T-helper 2 cell treated with Interferon-gamma antibody and Interleukin-4, amounts not matched to agents 100 ng/mL and 5 ng/mL, for 36 hours (primary cell): ENCODE measurements at regions not wholly inside any gene's neighbourhood (a gene's known extent, or its start where the extent isn't known, plus 50 kb on each side); places are given as distances from the start of the nearest gene placed in this dataset.
"Not testable (repeated sequence)": the region's sequence is repeated elsewhere in the genome, so short reads cannot be mapped to it uniquely, and the experiment has no call there.

Experiments
- intact Hi-C: fragments of 100-400 bp; cut with micrococcal nuclease; formaldehyde crosslinking; loops from one replicate; pipeline ENCODE4 v1.15.1; 2023

- intact Hi-C loops = no loop called here
Observed at GRCh38 chr1:196091397-196092135, 516.7 kb downstream of the KCNT2 start.

GRCh38 chr1:196090226-196090625 lies 518.0 kb downstream of the KCNT2 start:
- intact Hi-C loops = no loop called here

GRCh38 chr1:196088541-196088940 lies 519.7 kb downstream of the KCNT2 start:
- intact Hi-C loops = no loop called here

DNA sequence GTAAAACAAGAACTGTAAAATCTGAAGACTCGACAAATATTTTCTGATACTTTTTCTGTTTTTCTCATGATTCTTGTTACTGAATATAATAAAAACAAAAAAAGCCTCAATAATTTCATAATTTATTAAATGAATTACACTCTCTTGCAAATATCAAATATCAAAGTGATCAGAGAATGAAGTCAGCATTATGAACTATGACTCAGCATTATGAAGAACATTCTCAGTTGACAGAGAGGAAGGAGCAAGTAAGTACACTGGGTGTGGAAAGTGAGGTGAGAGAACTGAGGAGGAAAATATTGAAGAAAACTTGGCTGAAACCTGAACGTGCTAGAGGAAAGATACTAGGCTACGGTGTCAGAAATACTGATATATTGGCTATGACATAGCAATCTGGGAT lies 529.5 kb downstream of the KCNT2 start:
- intact Hi-C loops = no loop called here

DNA sequence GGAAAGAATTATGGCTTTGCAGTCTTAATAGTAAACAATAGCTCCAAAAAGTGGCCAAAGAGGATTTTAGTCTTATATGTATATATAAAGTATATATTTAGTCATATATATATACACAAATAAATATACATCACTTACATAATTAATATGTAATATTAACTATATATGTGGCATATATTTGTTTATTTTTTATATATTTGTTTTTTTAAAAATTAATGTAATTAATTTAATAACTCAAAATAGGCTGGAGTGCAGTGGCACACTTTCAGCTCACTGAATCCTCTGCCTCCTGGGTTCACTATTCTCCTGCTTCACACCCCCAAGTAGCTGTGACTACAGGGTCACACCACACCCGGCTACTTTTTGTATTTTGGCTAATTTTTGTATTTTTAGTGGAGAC lies 532.6 kb downstream of the KCNT2 start:
- intact Hi-C loops = no loop called here

GRCh38 chr1:196074182-196074581 lies 534.1 kb downstream of the KCNT2 start:
- intact Hi-C loops = no loop called here

- intact Hi-C loops = no loop called here
Observed at GRCh38 chr1:196071447-196071846, 536.8 kb downstream of the KCNT2 start.

DNA sequence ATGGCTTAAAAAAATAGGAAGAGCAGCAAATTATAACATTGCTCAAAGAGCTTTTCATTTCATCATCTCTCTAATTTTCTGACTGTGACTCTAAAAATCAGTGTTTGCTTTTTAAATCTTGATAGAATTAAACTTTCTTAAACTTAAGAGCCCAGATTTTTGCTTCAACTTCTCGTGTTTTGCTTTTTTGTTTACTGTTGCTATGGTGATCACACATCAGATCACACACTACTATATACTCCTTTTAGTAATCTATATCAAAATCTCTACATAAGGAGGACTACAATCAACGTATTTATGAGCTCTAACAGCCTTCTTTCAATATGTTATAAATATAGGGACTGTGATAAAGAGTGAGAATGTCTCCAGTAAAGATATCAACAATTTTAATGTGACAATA lies 537.3 kb downstream of the KCNT2 start:
- intact Hi-C loops = no loop called here

DNA sequence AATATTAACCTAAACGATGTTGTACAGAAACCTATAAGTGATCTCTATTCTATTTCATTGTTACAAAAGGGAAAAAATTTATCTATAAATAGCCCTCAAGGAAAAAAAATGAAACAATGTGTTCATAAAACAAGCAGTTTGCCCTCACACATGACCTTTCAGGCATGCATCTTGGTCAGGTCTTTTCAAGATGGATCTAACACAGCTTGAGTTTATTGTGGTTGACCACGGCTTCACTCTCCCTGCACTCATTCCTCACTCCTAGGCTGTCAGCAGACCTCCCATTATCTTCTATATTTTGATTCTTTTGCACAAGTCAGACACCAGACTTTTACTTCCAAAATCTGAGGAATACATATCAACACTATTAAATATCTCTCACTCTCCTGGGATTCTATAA lies 544.3 kb downstream of the KCNT2 start:
- intact Hi-C loops = no loop called here

DNA sequence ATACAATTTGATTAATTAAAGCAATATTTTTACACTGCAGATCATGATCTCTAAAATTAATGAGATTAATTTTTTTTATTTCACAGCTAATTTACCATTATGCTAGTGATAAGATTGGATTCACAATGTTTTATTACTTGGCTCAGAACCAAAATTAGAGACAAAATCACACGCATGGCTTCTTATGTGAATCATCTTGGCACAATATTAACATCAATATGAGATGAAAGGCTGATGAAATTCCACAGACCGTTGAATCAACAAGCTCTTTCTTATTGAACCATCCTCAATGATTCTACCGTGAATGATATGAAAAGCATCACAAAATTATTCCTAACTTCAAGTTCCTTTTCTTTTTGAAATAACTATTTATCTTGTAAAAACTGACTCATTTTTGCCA lies 544.9 kb downstream of the KCNT2 start:
- intact Hi-C loops = no loop called here

DNA sequence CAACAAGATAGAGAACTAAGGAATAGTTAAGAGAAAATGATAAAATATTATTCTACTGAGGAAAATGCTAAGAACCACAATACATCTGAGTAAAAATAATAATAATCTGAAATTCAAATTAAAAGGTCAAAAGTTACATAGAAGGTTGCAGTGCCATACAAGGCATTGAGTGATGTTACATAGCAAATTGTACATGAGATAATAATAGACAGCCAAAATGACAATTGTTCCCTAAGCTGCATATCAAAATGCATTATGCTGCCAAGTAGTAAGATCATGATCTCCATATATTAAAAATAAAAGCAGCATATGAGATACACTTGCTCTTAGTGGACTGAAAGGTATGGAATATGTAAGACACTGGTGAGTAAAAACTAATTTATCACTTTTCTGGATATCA lies 547.7 kb downstream of the KCNT2 start:
- intact Hi-C loops = no loop called here

DNA sequence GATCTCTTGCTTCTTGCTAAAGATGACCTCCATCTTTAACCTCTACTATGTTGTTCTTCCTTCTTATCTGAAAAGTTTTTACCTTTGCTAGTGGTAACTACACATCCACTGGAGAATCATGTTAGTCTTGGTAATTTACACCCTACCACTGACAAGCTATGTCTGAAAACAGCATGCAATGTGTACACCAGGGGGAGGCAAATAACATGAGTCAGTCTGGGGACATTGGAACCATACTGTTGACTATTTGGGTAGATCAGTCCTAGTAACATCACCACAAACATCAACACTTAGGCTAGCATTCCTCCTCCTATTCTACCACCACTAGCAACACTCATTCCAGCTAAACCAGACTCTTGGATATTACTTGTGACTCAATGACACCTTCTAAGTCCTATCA lies 549.0 kb downstream of the KCNT2 start:
- intact Hi-C loops = no loop called here

- intact Hi-C loops = no loop called here
Observed at GRCh38 chr1:196056966-196057365, 551.3 kb downstream of the KCNT2 start.

DNA sequence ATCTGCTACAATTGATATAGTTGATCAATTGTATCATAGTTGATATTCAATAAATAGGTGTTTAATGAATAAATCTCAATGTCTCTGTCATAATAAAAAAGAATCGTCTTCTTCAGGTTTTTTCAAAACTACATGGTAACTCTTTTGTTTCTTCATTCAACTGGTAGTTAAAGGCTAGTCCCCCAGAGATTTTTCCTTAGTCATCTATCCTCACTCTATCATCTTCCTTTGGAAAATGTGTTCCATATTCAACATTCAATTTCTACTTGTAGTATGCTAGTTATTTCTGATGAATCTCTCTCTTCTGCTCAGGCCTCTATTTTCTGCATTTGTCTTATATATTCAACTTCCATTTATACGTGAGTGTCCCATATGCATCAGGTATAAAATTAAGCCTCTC lies 558.8 kb downstream of the KCNT2 start:
- intact Hi-C loops = no loop called here

GRCh38 chr1:196043268-196043667 lies 565.0 kb downstream of the KCNT2 start:
- intact Hi-C loops = no loop called here

GRCh38 chr1:196034080-196034706 lies 574.0 kb downstream of the KCNT2 start:
- intact Hi-C loops = no loop called here

GRCh38 chr1:196031387-196031786 lies 576.9 kb downstream of the KCNT2 start:
- intact Hi-C loops = not testable (repeated sequence)

GRCh38 chr1:196030455-196030854 lies 577.8 kb downstream of the KCNT2 start:
- intact Hi-C loops = no loop called here

GRCh38 chr1:196029410-196029809 lies 578.8 kb downstream of the KCNT2 start:
- intact Hi-C loops = no loop called here

GRCh38 chr1:196027127-196027526 lies 581.1 kb downstream of the KCNT2 start:
- intact Hi-C loops = no loop called here

DNA sequence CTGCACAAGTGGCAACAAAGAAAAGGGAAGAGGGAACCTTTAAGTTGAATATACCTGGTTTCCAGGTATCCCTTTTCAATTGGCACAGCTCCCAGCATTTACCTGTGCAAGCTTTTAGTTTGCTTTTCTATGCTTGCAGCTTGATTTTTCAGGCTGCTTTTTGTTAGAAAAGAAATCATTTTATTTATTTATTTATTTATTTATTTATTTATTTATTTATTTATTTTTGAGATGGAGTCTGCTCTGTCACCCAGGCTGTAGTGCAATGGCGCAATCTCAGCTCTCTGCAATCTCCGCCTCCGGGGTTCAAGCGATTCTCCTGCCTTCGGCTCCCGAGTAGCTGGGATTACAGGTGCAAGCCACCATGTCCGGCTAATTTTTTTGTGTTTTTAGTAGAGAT lies 587.1 kb downstream of the KCNT2 start:
- intact Hi-C loops = not testable (repeated sequence)

DNA sequence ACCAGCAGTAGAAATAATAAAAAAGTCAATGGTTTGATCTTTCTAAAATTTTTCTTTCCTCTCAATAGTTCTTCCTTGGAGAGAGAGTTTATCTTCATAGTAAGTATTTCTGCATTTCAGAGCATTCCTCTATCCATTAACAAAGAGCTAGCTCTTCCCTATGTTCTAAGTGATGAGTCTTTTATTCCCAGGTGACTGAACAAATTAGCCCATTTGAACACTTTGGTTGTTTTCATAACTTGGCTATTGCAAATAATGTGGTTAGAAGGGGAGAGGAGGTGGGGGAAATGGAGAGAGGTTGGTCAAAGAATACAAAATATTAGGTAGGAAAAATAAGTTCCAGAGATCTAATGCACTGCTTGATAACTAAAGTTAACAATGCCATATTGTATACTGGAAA lies 598.9 kb downstream of the KCNT2 start:
- intact Hi-C loops = no loop called here

- intact Hi-C loops = no loop called here
Observed at GRCh38 chr1:196007763-196008162, 600.5 kb downstream of the KCNT2 start.
